Activated CD4-positive, alpha-beta T cell treated with anti-CD3 and anti-CD28 coated beads for 36 hours (primary cell): ENCODE measurements at regions not wholly inside any gene's neighbourhood (a gene's known extent, or its start where the extent isn't known, plus 50 kb on each side); places are given as distances from the start of the nearest gene placed in this dataset.

ENCODE experiments used
- ATAC-seq: fragments of 200-7000 bp; cut with Tn5 transposase; one replicate; pipeline ENCODE4 v1.10.0; 2021; ENCODE audit warnings: mild to moderate bottlenecking, moderate library complexity
- CTCF ChIA-PET: fragments of 350-600 bp; sonication (Branson Sonifier 250); formaldehyde crosslinking; loops from one replicate; lab custom pipeline; 2021; ENCODE audit warnings: antibody characterized with exemption; lab: Charles Lee
- POLR2A ChIA-PET: fragments of 350-600 bp; sonication (Branson Sonifier 250); formaldehyde crosslinking; loops from one replicate; lab custom pipeline; 2021; ENCODE audit warnings: antibody characterized with exemption, inconsistent platforms; lab: Charles Lee
- DNase-seq: peaks from one replicate; pipeline ENCODE4 v3.0.0-alpha.2; 2020
- H3K27ac Mint-ChIP-seq: one replicate; pipeline ENCODE4 v1.8.0; 2021; ENCODE audit warnings: mixed read lengths
- H3K27me3 Mint-ChIP-seq: one replicate; pipeline ENCODE4 v1.8.0; 2021; ENCODE audit warnings: mixed read lengths
- H3K36me3 Mint-ChIP-seq: one replicate; pipeline ENCODE4 v1.8.0; 2021; ENCODE audit warnings: low read depth, mixed read lengths
- H3K4me1 Mint-ChIP-seq: one replicate; pipeline ENCODE4 v1.8.0; 2021; ENCODE audit warnings: mixed read lengths
- H3K4me3 Mint-ChIP-seq: one replicate; pipeline ENCODE4 v1.8.0; 2021; ENCODE audit warnings: mild to moderate bottlenecking, moderate library complexity, mixed read lengths
- H3K9me3 Mint-ChIP-seq: one replicate; pipeline ENCODE4 v1.8.0; 2021; ENCODE audit warnings: low read depth, mixed read lengths
- intact Hi-C, 2 experiments: fragments of 100-400 bp; cut with DNase I in 1 of 2; cut with micrococcal nuclease in 1 of 2; formaldehyde crosslinking; loops; one replicate each; pipeline versions ENCODE4 v1.14.2 to v1.15.1; 2022 to 2024; cut with DNase I, micrococcal nuclease

GRCh38 chr2:64785245-64785644 lies 131.5 kb upstream of the SERTAD2 start:
- H3K4me3 Mint-ChIP-seq, result no peak overlapping the region
- no peak for ATAC-seq
- H3K36me3 Mint-ChIP-seq, result no peaks in the 10 kb centered on the region
- no peaks in the 10 kb centered on the region for H3K4me1 Mint-ChIP-seq
- intact Hi-C loops, result no loop called here
- POLR2A ChIA-PET, result no interaction called here
- CTCF ChIA-PET, result interaction anchor here (1.0 to 1.1 kb wide), 2 partner anchors 21 to 35 kb away, joined by 3 read pairs; no protein-coding TSS in a partner anchor
- no peak overlapping the region for H3K27ac Mint-ChIP-seq
- no peaks in the 10 kb centered on the region for H3K9me3 Mint-ChIP-seq
- DNase-seq, result no peak
- H3K27me3 Mint-ChIP-seq, result no peaks in the 10 kb centered on the region

DNA sequence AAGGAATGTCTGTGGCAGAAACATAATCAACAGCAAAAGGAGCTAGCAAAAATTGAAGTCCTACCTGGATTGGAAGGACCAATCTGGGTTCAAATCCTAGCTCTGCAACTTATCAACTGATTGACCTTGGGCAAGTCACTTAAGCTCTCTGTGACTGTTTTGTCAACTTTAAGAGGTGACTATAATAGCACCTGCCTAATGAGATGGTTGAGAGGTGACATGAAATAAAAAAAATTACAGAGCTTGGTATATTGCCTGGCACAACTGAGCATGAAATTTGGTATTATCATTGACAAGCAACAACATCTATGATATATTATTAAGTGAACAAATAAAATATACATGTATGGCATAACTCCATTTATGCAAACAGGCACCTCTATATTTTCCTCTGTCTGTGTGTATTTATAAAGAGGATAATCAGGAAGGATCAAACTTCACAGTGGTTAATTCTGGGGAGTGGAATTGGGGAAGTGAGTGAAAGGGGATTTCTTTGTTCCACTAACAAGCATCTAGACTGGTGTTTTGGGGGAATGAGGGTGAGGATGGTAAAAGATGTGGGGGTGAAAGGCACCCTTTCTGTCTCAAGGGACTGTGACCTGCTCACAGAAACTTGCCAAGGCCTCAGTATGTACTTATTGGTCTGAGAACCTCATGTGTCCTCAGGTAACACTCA lies 132.8 kb upstream of the SERTAD2 start:
- intact Hi-C loops, result no loop called here
- ATAC-seq, result no peak
- no peak for DNase-seq
- H3K36me3 Mint-ChIP-seq, result no peaks in the 10 kb centered on the region
- H3K27me3 Mint-ChIP-seq, result no peaks in the 10 kb centered on the region
- H3K27ac Mint-ChIP-seq, result no peak overlapping the region
- H3K4me1 Mint-ChIP-seq, result no peaks in the 10 kb centered on the region
- ChIA-PET CTCF (interaction anchor here (0.9 to 1.1 kb wide), 2 partner anchors 20 to 66 kb away, joined by 3 to 4 read pairs; no protein-coding TSS in a partner anchor), POLR2A (no interaction called here)
- no peaks in the 10 kb centered on the region for H3K9me3 Mint-ChIP-seq
- H3K4me3 Mint-ChIP-seq, result no peak overlapping the region

DNA sequence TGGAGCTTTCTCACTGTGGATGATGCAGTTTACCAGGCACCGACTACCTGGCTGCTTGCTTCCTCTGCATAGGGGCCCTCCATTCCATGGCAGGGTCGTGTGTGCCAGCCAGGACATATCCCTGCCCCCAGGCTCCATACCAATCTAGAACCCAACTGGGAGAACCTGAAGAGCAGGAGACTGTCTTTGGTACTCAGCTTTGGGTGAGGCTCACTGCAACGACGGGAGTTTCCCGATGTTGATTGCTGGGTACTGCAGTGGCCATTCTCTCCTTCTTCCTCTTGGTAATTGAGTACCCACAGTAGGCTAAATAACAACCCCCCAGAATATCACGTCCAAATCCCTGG lies 133.3 kb upstream of the SERTAD2 start:
- ChIA-PET CTCF (interaction anchor here (0.5 kb wide), 1 partner anchor 25 kb away, joined by 3 read pairs; no protein-coding TSS in a partner anchor), POLR2A (no interaction called here)
- DNase-seq (no peak), ATAC-seq (no peak)
- H3K27ac Mint-ChIP-seq, result no peak overlapping the region
- H3K4me1 Mint-ChIP-seq, result no peaks in the 10 kb centered on the region
- H3K9me3 Mint-ChIP-seq, result no peaks in the 10 kb centered on the region
- intact Hi-C loops, result no loop called here
- no peaks in the 10 kb centered on the region for H3K27me3 Mint-ChIP-seq
- no peak overlapping the region for H3K4me3 Mint-ChIP-seq
- H3K36me3 Mint-ChIP-seq, result no peaks in the 10 kb centered on the region

- Mint-ChIP-seq H3K27me3 (no peaks in the 10 kb centered on the region), H3K27ac (no peak overlapping the region), H3K9me3 (no peaks in the 10 kb centered on the region), H3K4me3 (no peak overlapping the region), H3K4me1 (no peaks in the 10 kb centered on the region), H3K36me3 (no peaks in the 10 kb centered on the region)
- intact Hi-C loops, result no loop called here
- DNase-seq, result no peak
- CTCF ChIA-PET, result interaction anchor here (0.5 kb wide), 1 partner anchor 26 kb away, joined by 3 read pairs; no protein-coding TSS in a partner anchor
- POLR2A ChIA-PET, result no interaction called here
- ATAC-seq, result no peak
Measured at GRCh38 chr2:64787698-64788097, 134.0 kb upstream of the SERTAD2 start.

GRCh38 chr2:64789466-64790320 lies 136.0 kb upstream of the SERTAD2 start:
- no peak for DNase-seq
- H3K4me3 Mint-ChIP-seq, result no peak overlapping the region
- intact Hi-C loops, result no loop called here
- H3K27ac Mint-ChIP-seq, result no peak overlapping the region
- no peaks in the 10 kb centered on the region for H3K4me1 Mint-ChIP-seq
- no peak for ATAC-seq
- H3K27me3 Mint-ChIP-seq, result peaks cover 2% of the 10 kb centered on the region
- CTCF ChIA-PET, result interaction anchor here (0.6 to 1.8 kb wide), 2 partner anchors 19 to 130 kb away, joined by 3 to 5 read pairs; no protein-coding TSS in a partner anchor
- H3K36me3 Mint-ChIP-seq, result no peaks in the 10 kb centered on the region
- POLR2A ChIA-PET, result no interaction called here
- H3K9me3 Mint-ChIP-seq, result no peaks in the 10 kb centered on the region

GRCh38 chr2:64792300-64792699 lies 138.6 kb upstream of the SERTAD2 start:
- Mint-ChIP-seq H3K27ac (no peak overlapping the region), H3K9me3 (no peaks in the 10 kb centered on the region), H3K27me3 (peaks cover 2% of the 10 kb centered on the region), H3K36me3 (no peaks in the 10 kb centered on the region), H3K4me3 (no peak overlapping the region), H3K4me1 (no peaks in the 10 kb centered on the region)
- no peak for ATAC-seq
- DNase-seq, result no peak
- intact Hi-C loops, result no loop called here
- ChIA-PET POLR2A (no interaction called here), CTCF (interaction anchor here (0.7 to 1.8 kb wide), 4 partner anchors 16 to 277 kb away, joined by 3 to 5 read pairs (median 4); no protein-coding TSS in a partner anchor)

DNA sequence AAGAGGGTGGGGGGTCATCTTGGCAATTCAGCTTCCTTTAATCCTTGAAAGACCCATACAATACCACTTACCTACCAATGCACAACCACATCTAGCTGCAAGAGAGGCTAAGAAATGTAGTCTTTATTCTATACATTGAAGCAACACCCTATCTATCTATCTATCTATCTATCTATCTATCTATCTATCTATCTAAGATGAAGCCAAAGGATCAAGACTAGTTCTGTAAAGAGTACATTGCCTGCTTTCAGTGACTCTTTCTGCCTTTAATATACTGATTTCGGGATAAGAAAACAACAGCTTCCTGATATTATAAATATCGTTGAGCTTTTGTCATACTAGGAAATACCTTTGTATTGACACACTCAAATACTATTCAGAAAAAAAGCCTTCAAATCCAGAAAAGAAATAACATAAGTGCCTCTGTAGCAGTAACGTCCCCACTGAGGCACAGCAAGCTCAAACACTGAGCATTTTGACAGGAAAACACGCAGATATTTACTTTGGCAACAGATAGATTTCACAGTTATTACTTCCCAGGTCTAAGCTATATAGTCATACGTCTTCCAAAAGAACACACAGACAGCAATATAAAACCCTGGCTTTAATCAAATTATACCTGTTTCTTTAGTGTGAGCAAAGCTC lies 139.4 kb upstream of the SERTAD2 start:
- DNase-seq (no peak), ATAC-seq (no peak)
- CTCF ChIA-PET, result interaction anchor here (1.0 to 1.8 kb wide), 4 partner anchors 9 to 147 kb away, joined by 3 to 5 read pairs (median 4); no protein-coding TSS in a partner anchor
- POLR2A ChIA-PET, result no interaction called here
- Mint-ChIP-seq H3K27me3 (peaks cover 2% of the 10 kb centered on the region), H3K4me3 (no peak overlapping the region), H3K27ac (no peak overlapping the region), H3K9me3 (no peaks in the 10 kb centered on the region), H3K36me3 (no peaks in the 10 kb centered on the region), H3K4me1 (no peaks in the 10 kb centered on the region)
- intact Hi-C loops, result no loop called here

- CTCF ChIA-PET, result interaction anchor here (0.6 to 1.8 kb wide), 5 partner anchors 8 to 147 kb away, joined by 3 to 5 read pairs (median 3); no protein-coding TSS in a partner anchor
- no peak overlapping the region for H3K4me3 Mint-ChIP-seq
- intact Hi-C loops, result no loop called here
- H3K27me3 Mint-ChIP-seq, result peaks cover 2% of the 10 kb centered on the region
- no peaks in the 10 kb centered on the region for H3K9me3 Mint-ChIP-seq
- H3K4me1 Mint-ChIP-seq, result no peaks in the 10 kb centered on the region
- DNase-seq (no peak), ATAC-seq (no peak)
- POLR2A ChIA-PET, result no interaction called here
- H3K36me3 Mint-ChIP-seq, result no peaks in the 10 kb centered on the region
- no peak overlapping the region for H3K27ac Mint-ChIP-seq
Measured at GRCh38 chr2:64793701-64794100, 140.0 kb upstream of the SERTAD2 start.

DNA sequence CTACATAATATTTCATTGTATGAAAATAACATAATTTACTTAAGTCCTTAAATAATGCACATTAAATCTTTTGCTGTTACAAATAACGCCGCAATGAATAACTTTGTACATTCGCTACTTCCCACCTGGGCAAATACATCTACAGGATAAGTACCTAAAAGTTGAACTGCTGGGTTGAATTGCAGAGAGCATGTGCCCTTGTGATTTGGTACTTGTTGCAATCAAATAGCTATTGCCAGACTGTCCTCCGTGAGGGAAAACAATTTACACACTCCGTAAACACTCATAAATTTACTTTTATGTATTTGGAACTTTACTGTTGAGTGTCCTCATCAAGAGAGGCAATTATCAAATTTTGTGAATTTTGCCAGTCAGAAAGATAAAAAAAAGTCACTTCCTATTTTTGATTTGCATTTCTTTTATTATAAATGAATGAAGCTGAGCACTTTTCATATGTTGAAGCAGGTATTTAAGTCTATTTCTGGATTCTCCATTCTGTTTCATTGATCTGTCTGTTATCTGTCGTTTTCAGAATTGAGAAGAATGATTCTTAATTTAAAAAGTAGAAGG lies 140.8 kb upstream of the SERTAD2 start:
- CTCF ChIA-PET, result interaction anchor here (0.6 to 1.0 kb wide), 3 partner anchors 69 to 142 kb away, joined by 3 to 5 read pairs (median 4); no protein-coding TSS in a partner anchor

DNA sequence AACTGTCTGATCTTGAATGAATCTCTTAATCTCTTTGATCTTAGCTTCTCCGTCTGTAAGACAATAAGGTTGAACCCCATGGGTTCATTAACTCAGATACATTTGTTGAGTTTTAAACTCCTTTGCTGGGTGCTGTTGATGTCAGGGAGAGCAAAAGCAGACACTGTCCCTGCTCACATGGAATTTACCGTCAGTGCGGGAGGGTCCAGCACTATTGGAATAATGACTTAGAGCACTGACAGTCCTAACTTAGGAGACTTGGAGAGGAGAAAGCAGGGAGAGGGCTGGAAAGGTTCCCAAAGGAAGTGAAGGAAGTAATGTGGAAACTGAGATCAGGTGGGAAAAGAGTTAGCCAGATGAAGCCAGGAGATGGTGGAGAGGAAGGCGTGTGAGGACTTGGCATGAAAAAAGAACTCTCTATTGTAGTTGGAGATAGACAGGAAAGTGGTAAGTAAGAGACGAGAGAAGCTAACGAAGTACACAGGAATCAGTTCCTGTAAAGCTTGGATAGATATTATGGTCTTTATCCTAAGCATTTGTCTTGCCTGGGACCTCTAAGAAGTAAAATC lies 141.4 kb upstream of the SERTAD2 start:
- no peak for DNase-seq
- intact Hi-C loops, result loop anchor here in 1 of 2 experiments (1.0 kb wide), 1 partner anchor 41 kb away; no protein-coding TSS in a partner anchor
- no peak for ATAC-seq
- ChIA-PET POLR2A (no interaction called here), CTCF (interaction anchor here (0.6 to 1.4 kb wide), 4 partner anchors 37 to 143 kb away, joined by 3 to 5 read pairs (median 4); no protein-coding TSS in a partner anchor)
- Mint-ChIP-seq H3K36me3 (no peaks in the 10 kb centered on the region), H3K4me1 (no peaks in the 10 kb centered on the region), H3K27ac (no peak overlapping the region), H3K9me3 (no peaks in the 10 kb centered on the region), H3K4me3 (no peak overlapping the region), H3K27me3 (peaks cover 2% of the 10 kb centered on the region)

More for the DNA sequence above, 140.8 kb upstream of the SERTAD2 start:
- ATAC-seq (no peak), DNase-seq (no peak)
- H3K4me1 Mint-ChIP-seq, result no peaks in the 10 kb centered on the region
- H3K27me3 Mint-ChIP-seq, result peaks cover 2% of the 10 kb centered on the region
- H3K9me3 Mint-ChIP-seq, result no peaks in the 10 kb centered on the region
- intact Hi-C loops, result no loop called here
- H3K4me3 Mint-ChIP-seq, result no peak overlapping the region
- POLR2A ChIA-PET, result no interaction called here
- no peaks in the 10 kb centered on the region for H3K36me3 Mint-ChIP-seq
- H3K27ac Mint-ChIP-seq, result no peak overlapping the region
